ENCODE measurements at regions not wholly inside any gene's neighbourhood (a gene's known extent, or its start where the extent isn't known, plus 50 kb on each side); places are given as distances from the start of the nearest gene placed in this dataset.

DNA sequence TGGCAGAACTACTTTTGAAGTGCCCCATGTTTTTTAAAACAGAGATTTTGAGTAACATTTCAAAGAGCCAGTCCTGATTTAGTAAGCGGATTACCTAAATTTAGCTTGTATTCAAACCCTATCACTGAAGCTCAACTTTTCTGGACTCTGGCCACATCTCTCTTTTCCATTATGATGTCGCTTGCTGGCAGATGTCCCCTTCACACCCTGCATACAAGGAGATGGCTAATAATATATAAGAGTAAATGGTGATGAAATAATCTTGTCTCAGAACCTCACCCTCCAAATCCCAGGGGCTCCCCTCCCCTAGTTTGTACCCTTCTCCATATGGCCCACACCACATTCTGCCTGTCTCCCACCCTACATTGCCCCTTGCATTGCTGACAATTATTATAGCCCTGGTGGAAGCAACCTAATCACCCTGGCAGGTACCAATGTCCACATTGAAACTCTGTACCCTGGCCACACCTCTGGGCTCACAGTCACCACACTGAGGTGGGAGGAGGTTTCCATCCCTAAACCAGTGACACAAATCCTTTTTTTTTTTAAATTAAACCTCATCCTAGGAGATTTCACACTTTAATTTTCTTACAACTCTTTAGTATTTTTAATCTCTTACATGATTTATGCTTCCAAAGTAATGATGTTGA lies 106.0 kb upstream of the SYT6 start:
- Histone ChIP-seq H3K27ac (no peak overlapping the region), H3K36me3 (no peaks in the 10 kb centered on the region), H3K4me3 (no peak overlapping the region), H3K4me1 (no peaks in the 10 kb centered on the region), H3K9me3 (peaks cover 0 to 8% of the 10 kb centered on the region in 2 donors), H3K27me3 (peaks cover 0 to 20% of the 10 kb centered on the region in 2 donors)
- intact Hi-C loops (cut with DNase I; ENCODE audit: low total_unique reads) = no loop called here
- DNase-seq (ENCODE audit: low spot score in 2 of 2) = no peak
- TF ChIP-seq, protein P1, sequence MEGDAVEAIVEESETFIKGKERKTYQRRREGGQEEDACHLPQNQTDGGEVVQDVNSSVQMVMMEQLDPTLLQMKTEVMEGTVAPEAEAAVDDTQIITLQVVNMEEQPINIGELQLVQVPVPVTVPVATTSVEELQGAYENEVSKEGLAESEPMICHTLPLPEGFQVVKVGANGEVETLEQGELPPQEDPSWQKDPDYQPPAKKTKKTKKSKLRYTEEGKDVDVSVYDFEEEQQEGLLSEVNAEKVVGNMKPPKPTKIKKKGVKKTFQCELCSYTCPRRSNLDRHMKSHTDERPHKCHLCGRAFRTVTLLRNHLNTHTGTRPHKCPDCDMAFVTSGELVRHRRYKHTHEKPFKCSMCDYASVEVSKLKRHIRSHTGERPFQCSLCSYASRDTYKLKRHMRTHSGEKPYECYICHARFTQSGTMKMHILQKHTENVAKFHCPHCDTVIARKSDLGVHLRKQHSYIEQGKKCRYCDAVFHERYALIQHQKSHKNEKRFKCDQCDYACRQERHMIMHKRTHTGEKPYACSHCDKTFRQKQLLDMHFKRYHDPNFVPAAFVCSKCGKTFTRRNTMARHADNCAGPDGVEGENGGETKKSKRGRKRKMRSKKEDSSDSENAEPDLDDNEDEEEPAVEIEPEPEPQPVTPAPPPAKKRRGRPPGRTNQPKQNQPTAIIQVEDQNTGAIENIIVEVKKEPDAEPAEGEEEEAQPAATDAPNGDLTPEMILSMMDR (IDR thresholded peaks at IDR 0.05) = no peak
- TF ChIP-seq POLR2AphosphoS5 (IDR thresholded peaks at IDR 0.05) (no peak), POLR2A (IDR thresholded peaks at IDR 0.05) (no peak)

DNA sequence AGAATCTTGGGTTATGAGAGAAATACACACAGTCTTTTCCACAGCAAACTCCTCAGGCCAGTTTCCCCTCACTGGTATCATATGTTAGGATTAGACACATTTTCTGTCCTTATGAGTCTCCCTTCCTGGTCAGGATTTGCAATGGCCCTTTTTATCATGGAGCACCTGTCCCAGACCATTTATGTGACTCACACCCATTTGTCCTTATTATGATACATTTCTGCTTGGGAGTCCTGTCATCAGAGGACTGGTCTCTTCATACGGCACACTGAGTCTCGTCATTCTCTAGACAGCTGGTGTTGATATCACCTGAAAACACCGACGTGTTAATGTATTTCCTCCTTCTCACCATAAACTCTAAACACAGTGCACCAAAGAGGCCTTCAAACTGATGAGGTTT lies 105.0 kb upstream of the SYT6 start:
- no peak overlapping the region for H3K4me3 ChIP-seq
- H3K27ac ChIP-seq = no peak overlapping the region
- no peaks in the 10 kb centered on the region for H3K4me1 ChIP-seq
- TF ChIP-seq POLR2A (IDR thresholded peaks at IDR 0.05) (no peak), POLR2AphosphoS5 (IDR thresholded peaks at IDR 0.05) (no peak)
- TF ChIP-seq, protein P1 (IDR thresholded peaks at IDR 0.05) = no peak
- H3K9me3 ChIP-seq = peaks cover 4 to 8% of the 10 kb centered on the region in 2 donors
- no peak for DNase-seq (ENCODE audit: low spot score in 2 of 2)
- H3K27me3 ChIP-seq = peaks cover 0 to 20% of the 10 kb centered on the region in 2 donors
- intact Hi-C loops (cut with DNase I; ENCODE audit: low total_unique reads) = no loop called here
- H3K36me3 ChIP-seq = no peaks in the 10 kb centered on the region

DNA sequence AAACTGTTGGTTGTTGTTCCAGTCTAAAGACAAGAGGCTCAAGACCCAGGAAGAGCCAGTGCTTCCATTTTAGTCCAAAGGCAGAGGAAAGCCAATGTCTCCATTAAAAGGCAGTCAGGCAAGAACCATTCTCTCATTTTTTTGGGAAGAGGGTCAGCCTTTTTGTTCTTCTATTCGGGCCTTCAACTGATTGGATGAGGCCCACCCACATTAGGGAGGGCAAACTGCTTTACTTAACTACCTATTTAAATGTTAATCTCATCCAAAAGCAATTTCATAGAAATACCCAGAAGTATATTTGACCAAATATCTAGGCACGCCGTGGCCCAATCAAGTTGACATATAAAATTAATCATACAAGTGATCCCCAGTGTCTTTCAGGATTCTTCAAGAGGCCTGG lies 104.4 kb upstream of the SYT6 start:
- DNase-seq (ENCODE audit: low spot score in 2 of 2) = no peak
- TF ChIP-seq, protein P1 (IDR thresholded peaks at IDR 0.05) = no peak
- TF ChIP-seq POLR2A (IDR thresholded peaks at IDR 0.05) (no peak), POLR2AphosphoS5 (IDR thresholded peaks at IDR 0.05) (no peak)
- Histone ChIP-seq H3K27ac (no peak overlapping the region), H3K4me3 (no peak overlapping the region), H3K36me3 (no peaks in the 10 kb centered on the region), H3K9me3 (peaks cover 4 to 8% of the 10 kb centered on the region in 2 donors), H3K4me1 (no peaks in the 10 kb centered on the region), H3K27me3 (peaks cover 0 to 20% of the 10 kb centered on the region in 2 donors)
- intact Hi-C loops (cut with DNase I; ENCODE audit: low total_unique reads) = no loop called here

DNA sequence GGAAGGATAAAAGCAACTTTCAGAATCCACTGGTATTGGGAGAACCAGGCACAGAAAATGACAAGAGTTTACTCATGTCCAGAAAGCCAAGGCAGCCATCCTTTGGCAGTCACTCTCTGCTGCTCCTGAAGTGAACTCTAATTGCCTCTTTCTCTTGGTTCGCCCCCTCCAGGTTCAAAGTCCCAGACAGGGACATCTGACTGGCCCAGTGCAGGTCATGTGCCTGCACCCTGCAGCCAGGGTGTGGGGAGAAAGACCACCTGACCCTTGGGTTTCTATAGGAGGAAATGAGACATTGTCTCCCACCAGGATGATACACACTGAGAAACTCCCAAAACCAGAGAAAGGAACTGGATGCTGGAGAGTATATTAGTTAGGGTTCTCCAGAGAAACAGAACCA lies 103.9 kb upstream of the SYT6 start:
- intact Hi-C loops (cut with DNase I; ENCODE audit: low total_unique reads) = no loop called here
- Histone ChIP-seq H3K9me3 (peaks cover 4 to 8% of the 10 kb centered on the region in 2 donors), H3K36me3 (no peaks in the 10 kb centered on the region), H3K27ac (no peak overlapping the region), H3K4me1 (no peaks in the 10 kb centered on the region), H3K4me3 (no peak overlapping the region), H3K27me3 (peaks cover 0 to 20% of the 10 kb centered on the region in 2 donors)
- DNase-seq (ENCODE audit: low spot score in 2 of 2) = no peak
- TF ChIP-seq POLR2AphosphoS5 (IDR thresholded peaks at IDR 0.05) = no peak
- no peak for TF ChIP-seq POLR2A (IDR thresholded peaks at IDR 0.05)
- TF ChIP-seq, protein P1 (IDR thresholded peaks at IDR 0.05) = no peak

DNA sequence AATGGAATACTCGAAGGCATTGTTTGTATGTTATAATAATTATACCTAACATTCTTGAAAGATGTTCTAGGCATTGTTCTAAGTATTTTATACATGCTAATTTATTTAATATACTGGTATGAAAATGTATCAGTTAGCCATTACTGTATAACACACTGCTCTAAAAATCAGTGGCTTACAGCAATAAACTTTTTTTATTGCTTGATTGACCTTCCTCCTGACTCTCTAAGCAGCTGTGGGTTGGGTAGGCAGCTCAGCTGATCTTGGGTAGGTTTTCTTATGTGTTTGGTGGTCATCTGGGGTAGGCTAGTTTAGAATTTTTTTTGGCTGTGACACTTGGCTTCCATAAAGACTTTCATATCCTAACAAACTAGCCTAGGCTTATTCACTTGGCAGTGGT lies 100.2 kb upstream of the SYT6 start:
- no peak for DNase-seq (ENCODE audit: low spot score in 2 of 2)
- peaks cover 4 to 8% of the 10 kb centered on the region in 2 donors for H3K9me3 ChIP-seq
- H3K36me3 ChIP-seq = no peaks in the 10 kb centered on the region
- no peaks in the 10 kb centered on the region for H3K4me1 ChIP-seq
- no peak overlapping the region for H3K4me3 ChIP-seq
- TF ChIP-seq, protein P1 (IDR thresholded peaks at IDR 0.05) = no peak
- TF ChIP-seq POLR2A (IDR thresholded peaks at IDR 0.05) (no peak), POLR2AphosphoS5 (IDR thresholded peaks at IDR 0.05) (no peak)
- H3K27ac ChIP-seq = no peak overlapping the region
- H3K27me3 ChIP-seq = no peaks in the 10 kb centered on the region
- intact Hi-C loops (cut with DNase I; ENCODE audit: low total_unique reads) = no loop called here
